ENCODE measurements at regions not wholly inside any gene's neighbourhood (a gene's known extent, or its start where the extent isn't known, plus 50 kb on each side); places are given as distances from the start of the nearest gene placed in this dataset.

DNA sequence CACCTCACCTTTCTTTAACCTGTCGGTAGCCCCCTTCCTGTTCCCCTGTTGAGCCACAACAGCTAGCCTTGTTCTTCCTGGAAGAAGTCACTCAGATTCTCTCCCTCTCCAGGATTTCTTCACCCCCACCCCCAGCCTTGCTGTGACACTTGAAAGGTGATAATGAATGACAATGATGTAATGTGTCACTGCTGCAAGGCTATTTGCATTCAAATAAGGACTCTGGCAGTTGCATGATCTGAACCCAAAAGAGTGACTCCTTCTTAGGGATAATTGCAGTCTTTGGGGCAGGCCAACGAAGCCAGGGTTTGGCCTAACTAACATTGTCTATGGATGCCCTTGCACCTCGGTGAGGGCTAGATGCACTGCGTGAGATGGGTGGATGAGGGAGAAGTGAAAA lies 154.4 kb upstream of the CLINT1 start:
- DNase-seq (ENCODE audit: low read depth in 1 of 2, low spot score in 1 of 2) = no peak
- TF ChIP-seq JUND (IDR thresholded peaks at IDR 0.05; ENCODE audit: low read depth) = no peak
- in situ Hi-C loops (cut with HindIII; ENCODE audit: low pct_unique_long_range_greater_than_20kb, low sequenced_read_pairs) = no loop called here

DNA sequence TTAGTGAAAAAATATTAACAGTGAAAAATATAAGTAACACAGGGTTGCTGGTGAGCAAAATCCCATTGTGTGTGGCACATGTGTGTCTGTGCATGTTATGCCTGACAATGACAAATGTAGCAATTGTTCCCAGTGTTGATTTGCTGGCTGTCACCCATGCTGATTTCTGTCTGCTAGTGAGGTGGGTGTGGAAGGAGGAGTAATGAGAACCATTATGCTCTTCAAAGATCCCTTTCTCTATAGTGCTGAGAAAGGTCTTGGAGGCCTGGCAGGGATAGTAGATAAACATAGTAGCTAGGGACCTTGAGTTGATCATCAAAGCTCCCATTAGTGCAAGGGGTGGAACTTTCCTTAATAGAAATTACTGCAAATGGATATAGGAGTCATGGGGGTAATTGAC lies 152.5 kb upstream of the CLINT1 start:
- no peak for DNase-seq (ENCODE audit: low read depth in 1 of 2, low spot score in 1 of 2)
- no peak for TF ChIP-seq JUND (IDR thresholded peaks at IDR 0.05; ENCODE audit: low read depth)
- in situ Hi-C loops (cut with HindIII; ENCODE audit: low pct_unique_long_range_greater_than_20kb, low sequenced_read_pairs) = no loop called here

DNA sequence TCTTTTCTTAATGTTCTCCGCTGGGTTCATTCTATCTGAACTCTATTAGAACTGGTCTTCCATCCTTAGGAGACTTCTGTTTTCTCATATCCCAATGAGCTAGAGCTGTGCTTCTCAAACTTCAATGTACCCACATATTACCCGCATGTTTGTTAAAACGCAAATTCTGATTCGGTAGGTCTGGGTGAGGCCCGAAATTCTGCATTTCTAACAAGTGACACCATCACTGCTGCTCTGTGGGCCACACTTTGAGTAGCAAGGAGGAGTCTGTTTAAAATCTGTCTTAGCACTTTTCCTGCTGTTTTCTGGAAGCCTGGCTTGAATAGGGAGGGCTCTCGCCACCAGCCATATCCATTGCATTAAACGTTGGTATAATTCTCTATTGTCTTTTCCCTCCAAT lies 151.9 kb upstream of the CLINT1 start:
- in situ Hi-C loops (cut with HindIII; ENCODE audit: low pct_unique_long_range_greater_than_20kb, low sequenced_read_pairs) = no loop called here
- TF ChIP-seq JUND (IDR thresholded peaks at IDR 0.05; ENCODE audit: low read depth) = no peak
- DNase-seq (ENCODE audit: low read depth in 1 of 2, low spot score in 1 of 2) = no peak

DNA sequence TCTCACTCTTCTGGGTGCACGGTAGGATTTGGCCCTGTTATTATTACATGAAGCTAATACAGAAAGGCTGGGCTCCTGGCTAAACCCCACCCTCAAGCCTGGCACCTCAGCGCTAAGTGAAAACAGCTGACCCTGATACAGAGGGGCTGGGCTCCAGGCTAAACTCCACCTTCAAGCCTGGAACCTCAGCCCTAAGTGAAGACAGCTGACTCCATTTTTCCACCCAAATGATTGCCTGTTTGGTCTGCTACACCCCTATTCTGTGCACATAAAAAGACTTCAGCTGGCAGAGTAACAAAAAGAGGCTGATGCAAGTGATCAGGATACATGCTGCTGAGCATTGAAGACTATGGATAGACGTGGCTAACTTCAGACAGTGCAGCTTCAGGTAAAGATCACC lies 148.4 kb upstream of the CLINT1 start:
- in situ Hi-C loops (cut with HindIII; ENCODE audit: low pct_unique_long_range_greater_than_20kb, low sequenced_read_pairs) = no loop called here
- DNase-seq (ENCODE audit: low read depth in 1 of 2, low spot score in 1 of 2) = no peak
- no peak for TF ChIP-seq JUND (IDR thresholded peaks at IDR 0.05; ENCODE audit: low read depth)

DNA sequence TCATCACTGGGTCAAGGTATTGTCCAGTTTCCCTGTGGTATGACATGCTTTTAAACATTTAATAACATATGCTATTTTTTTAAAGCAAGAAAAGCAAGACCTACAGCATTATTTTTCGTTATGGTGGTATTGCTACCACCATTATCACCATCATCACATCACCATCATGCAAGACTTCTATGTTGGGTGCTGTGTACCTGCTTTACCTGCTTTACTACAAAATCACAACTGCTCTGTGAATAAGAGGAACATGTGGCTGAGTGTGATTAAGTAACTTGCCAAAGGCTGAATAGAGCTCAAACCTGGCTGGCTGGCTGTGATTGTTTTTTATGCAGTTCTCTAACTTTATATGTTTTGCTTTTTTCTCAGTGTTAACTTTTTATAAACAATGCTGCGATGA lies 140.8 kb upstream of the CLINT1 start:
- in situ Hi-C loops (cut with HindIII; ENCODE audit: low pct_unique_long_range_greater_than_20kb, low sequenced_read_pairs) = no loop called here
- no peak for TF ChIP-seq JUND (IDR thresholded peaks at IDR 0.05; ENCODE audit: low read depth)
- DNase-seq (ENCODE audit: low read depth in 1 of 2, low spot score in 1 of 2) = no peak

DNA sequence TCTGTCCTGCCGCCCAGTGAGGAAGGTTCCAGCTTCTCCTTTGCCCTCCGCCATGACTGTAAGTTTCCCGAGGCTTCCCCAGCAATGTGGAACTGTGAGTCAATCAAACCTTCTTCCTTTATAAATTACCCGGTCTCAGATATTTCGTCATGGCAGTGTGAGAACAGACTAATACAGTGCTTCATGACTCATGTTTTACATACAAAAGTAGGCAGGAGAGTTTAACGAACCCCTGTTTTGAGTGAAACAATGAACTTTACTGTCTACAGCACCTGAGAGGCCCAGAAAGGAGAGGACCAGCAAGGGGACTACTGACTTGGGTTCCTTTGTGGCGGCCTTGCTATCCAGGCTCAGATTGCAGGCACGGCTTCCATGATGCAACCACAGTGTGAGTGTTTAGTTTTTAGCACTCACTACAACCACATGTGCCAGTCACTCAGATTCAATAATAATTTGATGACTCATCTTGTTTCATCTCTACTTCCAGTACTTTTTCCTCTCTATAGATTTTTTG lies 139.1 kb upstream of the CLINT1 start:
- DNase-seq (ENCODE audit: low read depth in 1 of 2, low spot score in 1 of 2) = no peak
- in situ Hi-C loops (cut with HindIII; ENCODE audit: low pct_unique_long_range_greater_than_20kb, low sequenced_read_pairs) = no loop called here
- TF ChIP-seq JUND (IDR thresholded peaks at IDR 0.05; ENCODE audit: low read depth) = no peak

DNA sequence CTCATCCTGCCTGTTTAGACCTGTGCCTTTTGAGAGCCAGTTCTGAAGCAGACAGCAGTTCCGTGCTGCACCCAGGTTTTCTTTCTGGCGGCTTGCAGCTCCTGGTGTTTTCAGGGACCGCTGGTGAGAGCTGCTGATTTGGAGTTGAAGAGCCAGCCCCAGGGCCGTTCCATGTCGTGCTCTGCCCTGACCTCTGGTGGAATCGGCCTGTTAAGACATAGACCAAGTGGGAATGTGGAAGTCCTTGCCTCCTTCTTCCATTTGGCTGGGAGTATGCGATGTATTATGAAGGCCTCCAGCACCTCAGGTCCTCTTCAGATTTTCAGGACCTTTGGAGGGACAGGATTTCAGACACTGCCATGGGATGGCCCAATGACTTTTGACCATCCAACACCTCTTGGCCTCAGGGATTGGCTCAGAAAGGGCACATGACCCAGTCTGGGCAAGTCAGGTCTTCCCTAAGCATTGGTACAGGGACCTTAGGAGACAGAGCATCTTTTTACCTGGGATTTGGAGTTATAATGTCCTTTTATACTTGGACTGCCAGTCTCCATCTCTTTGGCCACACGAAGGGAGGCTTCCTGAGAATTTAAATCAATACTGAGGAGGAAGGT lies 136.1 kb upstream of the CLINT1 start:
- in situ Hi-C loops (cut with HindIII; ENCODE audit: low pct_unique_long_range_greater_than_20kb, low sequenced_read_pairs) = no loop called here
- DNase-seq (ENCODE audit: low read depth in 1 of 2, low spot score in 1 of 2) = peak; percentile 62 to 84
- no peak for TF ChIP-seq JUND (IDR thresholded peaks at IDR 0.05; ENCODE audit: low read depth)

DNA sequence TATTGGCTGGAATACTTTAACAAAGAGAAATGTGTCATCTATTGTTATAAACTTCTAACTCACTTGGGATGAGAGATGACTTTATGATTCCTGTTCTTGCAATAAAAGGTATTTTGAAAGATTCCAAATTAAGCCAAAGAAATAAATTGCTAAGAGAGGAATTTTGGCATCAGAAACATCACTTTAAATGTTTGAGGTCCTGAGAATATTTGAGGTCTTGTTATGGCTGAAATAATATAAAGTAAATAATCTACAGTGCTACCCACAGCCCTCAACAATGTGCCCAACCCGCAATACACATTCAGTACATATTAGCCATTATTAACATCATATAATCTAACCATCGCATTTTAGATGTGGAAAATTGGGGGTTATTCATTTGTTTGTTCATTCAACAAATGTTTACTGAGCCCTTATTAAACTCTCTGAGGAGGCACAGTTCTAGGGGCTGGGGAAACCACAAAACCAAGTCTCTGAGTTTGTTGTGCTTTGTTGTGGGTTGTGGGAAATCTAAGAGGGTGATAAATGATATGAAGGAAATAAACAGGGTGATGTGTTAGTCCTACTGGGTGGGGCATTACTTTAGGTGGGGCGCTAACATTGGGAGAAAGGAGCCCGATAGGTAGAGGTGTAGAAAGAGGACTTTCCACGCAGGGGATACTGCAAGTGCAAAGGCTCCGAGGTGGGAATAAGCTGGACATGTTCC lies 135.2 kb upstream of the CLINT1 start:
- no peak for TF ChIP-seq JUND (IDR thresholded peaks at IDR 0.05; ENCODE audit: low read depth)
- DNase-seq (ENCODE audit: low read depth in 1 of 2, low spot score in 1 of 2) = no peak
- in situ Hi-C loops (cut with HindIII; ENCODE audit: low pct_unique_long_range_greater_than_20kb, low sequenced_read_pairs) = no loop called here

DNA sequence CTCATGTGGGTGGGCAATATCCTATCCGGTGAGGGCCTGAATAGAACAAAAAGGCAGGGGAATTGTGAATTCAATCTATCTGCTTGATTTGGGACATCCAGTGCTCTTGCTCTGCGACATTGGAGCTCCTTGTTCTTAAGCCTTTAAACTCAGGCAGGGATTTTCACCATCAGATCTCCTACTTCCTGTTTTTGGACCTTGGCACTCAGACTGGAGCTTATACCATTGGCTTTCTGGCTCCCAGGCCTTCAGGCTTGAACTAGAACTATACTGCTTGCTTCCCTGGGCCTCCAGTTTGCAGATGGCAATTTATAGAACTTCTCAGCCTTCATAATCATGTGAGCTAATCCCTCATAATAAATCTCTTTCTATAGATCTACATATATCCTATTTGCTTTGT lies 134.3 kb upstream of the CLINT1 start:
- no peak for TF ChIP-seq JUND (IDR thresholded peaks at IDR 0.05; ENCODE audit: low read depth)
- DNase-seq (ENCODE audit: low read depth in 1 of 2, low spot score in 1 of 2) = no peak
- in situ Hi-C loops (cut with HindIII; ENCODE audit: low pct_unique_long_range_greater_than_20kb, low sequenced_read_pairs) = no loop called here

DNA sequence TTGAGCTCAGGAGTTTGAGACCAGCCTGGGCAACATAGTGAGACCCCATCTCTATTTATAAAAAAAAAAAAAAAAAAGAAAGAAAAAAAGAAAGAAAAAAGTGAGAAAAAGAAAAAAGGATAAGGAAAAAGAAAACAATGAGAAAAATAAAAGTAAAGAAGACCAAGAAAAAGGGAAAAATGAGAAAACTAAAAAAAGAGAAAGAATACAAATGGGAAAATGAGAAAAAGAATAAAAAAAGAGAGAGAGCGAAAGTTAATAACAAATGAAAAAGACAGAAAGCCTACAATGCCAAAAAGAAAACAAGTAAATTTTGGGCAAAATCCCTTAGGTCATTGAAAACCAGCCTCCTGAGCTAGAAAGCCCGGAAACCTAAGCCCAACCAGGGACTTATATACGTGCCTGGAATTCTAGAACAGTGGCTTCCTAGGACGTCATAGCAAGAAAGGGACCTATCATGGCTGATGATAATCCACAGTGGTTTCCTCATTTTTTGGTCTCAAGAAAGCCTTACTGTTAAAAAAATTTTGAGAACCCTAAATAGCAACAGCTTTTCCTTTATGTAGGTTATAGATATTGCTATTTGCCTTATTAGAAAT lies 131.7 kb upstream of the CLINT1 start:
- TF ChIP-seq JUND (IDR thresholded peaks at IDR 0.05; ENCODE audit: low read depth) = no peak
- DNase-seq (ENCODE audit: low read depth in 1 of 2, low spot score in 1 of 2) = no peak
- in situ Hi-C loops (cut with HindIII; ENCODE audit: low pct_unique_long_range_greater_than_20kb, low sequenced_read_pairs) = no loop called here

DNA sequence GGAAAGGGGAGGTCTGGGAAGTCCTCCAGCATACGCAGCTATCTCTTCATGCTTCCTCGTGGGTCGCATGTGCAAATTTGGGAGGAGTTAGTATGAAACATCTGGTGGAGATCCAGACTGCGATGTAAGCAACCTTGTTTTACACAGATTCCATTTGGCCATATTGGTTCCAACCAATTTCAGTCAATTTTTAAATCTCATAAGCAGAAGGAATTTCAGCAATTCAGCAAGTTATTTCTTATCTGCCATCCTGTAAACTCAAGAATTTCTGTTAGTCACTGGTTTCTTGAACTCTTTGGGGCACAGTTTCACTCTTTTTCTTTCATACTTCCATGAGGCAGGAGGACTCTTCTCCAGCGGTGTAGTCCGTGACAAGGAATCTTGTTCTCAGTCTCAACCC lies 130.4 kb upstream of the CLINT1 start:
- in situ Hi-C loops (cut with HindIII; ENCODE audit: low pct_unique_long_range_greater_than_20kb, low sequenced_read_pairs) = no loop called here
- no peak for DNase-seq (ENCODE audit: low read depth in 1 of 2, low spot score in 1 of 2)
- no peak for TF ChIP-seq JUND (IDR thresholded peaks at IDR 0.05; ENCODE audit: low read depth)

DNA sequence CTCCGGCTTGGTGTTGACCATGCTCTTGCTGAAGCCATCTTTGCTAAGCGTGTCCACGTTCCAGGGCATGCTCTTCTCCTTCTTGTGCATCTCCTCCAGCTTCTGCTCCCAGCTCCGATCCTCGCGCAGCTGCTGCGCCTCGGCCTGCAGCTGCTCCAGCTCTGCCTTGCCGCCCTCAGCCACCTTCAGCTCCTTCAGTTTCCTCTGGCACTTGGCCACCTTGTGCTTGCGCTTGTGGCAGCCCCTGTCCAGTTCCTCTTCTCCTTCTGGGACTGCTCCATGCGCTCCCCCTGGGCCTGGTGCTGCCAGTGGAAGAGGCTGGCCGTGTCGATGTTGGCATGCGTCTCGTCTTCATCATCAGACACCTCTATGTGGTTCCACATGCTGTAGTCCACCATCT lies 128.3 kb upstream of the CLINT1 start:
- in situ Hi-C loops (cut with HindIII; ENCODE audit: low pct_unique_long_range_greater_than_20kb, low sequenced_read_pairs) = no loop called here
- no peak for TF ChIP-seq JUND (IDR thresholded peaks at IDR 0.05; ENCODE audit: low read depth)
- no peak for DNase-seq (ENCODE audit: low read depth in 1 of 2, low spot score in 1 of 2)

DNA sequence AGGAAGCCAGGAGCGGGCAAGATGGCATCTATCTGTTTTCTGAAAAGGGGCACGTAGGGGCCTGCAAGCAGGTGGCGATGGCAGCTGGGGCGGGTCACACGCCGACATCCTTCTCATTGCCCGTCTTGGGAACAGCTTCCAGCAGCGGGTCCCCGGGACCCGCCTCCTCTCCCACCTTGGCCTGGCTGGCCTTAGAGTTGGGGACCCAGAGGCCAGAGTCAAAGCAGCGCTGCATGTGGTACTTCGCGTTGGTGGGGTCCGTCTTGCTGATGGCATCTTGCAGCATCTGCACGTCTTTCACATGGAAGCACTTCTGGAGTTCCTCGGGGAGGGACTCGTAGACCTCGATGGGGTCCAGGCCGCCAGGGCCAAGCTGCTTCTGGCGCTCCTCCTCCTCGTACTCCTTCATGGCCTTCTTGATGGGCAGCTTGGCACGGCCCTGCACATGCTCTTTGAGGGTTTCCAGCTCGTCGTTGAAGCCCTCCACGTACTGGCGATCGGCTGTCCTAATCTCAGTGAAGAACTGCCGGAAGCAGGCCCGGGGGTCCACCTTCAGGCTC lies 127.6 kb upstream of the CLINT1 start:
- DNase-seq (ENCODE audit: low read depth in 1 of 2, low spot score in 1 of 2) = no peak
- TF ChIP-seq JUND (IDR thresholded peaks at IDR 0.05; ENCODE audit: low read depth) = no peak
- in situ Hi-C loops (cut with HindIII; ENCODE audit: low pct_unique_long_range_greater_than_20kb, low sequenced_read_pairs) = no loop called here

All from T47D (cell line).